B cell (primary cell): ENCODE measurements at regions not wholly inside any gene's neighbourhood (a gene's known extent, or its start where the extent isn't known, plus 50 kb on each side); places are given as distances from the start of the nearest gene placed in this dataset.

Source experiments
- ATAC-seq: fragments of 200-7000 bp; cut with Tn5 transposase; one replicate; pipeline ENCODE4 v1.10.0; 2021; ENCODE audit warnings: low read depth, mild to moderate bottlenecking, moderate number of reproducible peaks, moderate library complexity
- CTCF ChIA-PET: fragments of 350-600 bp; sonication (Branson Sonifier 250); formaldehyde crosslinking; loops from one replicate; lab custom pipeline; 2021; ENCODE audit warnings: antibody characterized with exemption, inconsistent platforms; lab: Charles Lee
- POLR2A ChIA-PET: fragments of 350-600 bp; sonication (Branson Sonifier 250); formaldehyde crosslinking; loops from one replicate; lab custom pipeline; 2021; ENCODE audit warnings: antibody characterized with exemption; lab: Charles Lee
- DNase-seq: peaks from one replicate; pipeline ENCODE4 v3.0.0; 2013
- H2AFZ ChIP-seq: 2 replicates; pipeline ENCODE4 v1.6.1; 2012; ENCODE audit warnings: mild to moderate bottlenecking, low read depth, low read length; ENCODE audit not compliant: insufficient read depth, poor library complexity, severe bottlenecking
- H3K27ac ChIP-seq, 2 donors: 1 replicate in 1 of 2; 2 replicates in 1 of 2; pipeline ENCODE4 v1.5.1; 2012 to 2013; ENCODE audit warnings: low read length in 2 of 2, mild to moderate bottlenecking in 2 of 2, moderate library complexity in 1 of 2
- H3K27me3 ChIP-seq, 4 experiments: fragments of 200-600 bp in 1 of 4; sonication (generic) in 1 of 4; replicated peaks in 1 of 4; 1 replicate in 2 of 4; 2 replicates in 2 of 4; pipeline versions ENCODE4 v1.6.1 to v1.7.0; 2013 to 2016; ENCODE audit warnings: low read length in 3 of 4, mild to moderate bottlenecking in 2 of 4, mixed read lengths in 1 of 4, moderate library complexity in 1 of 4; ENCODE audit not compliant: insufficient read depth in 4 of 4, control insufficient read depth in 3 of 4; ENCODE audit errors: control extremely low read depth in 1 of 4
- H3K36me3 ChIP-seq, 2 experiments: replicated peaks in 1 of 2; 1 replicate in 1 of 2; 2 replicates in 1 of 2; pipeline versions ENCODE4 v1.6.1 to v1.7.1; 2013; ENCODE audit warnings: low read length in 1 of 2; ENCODE audit not compliant: insufficient read depth in 2 of 2, control insufficient read depth in 1 of 2; ENCODE audit errors: control extremely low read depth in 1 of 2, extremely low read depth in 1 of 2
- H3K4me1 ChIP-seq, 2 donors: fragments of 200-600 bp in 1 of 2; sonication (generic) in 1 of 2; 1 replicate in 1 of 2; 2 replicates in 1 of 2; pipeline versions ENCODE4 v1.5.1 to v1.6.1; 2013 to 2017; ENCODE audit warnings: low read length in 2 of 2; ENCODE audit not compliant: control insufficient read depth in 2 of 2, insufficient read depth in 2 of 2
- H3K4me2 ChIP-seq: replicated peaks from 2 replicates; pipeline ENCODE3; 2012; ENCODE audit warnings: mild to moderate bottlenecking, low read depth, low read length; ENCODE audit not compliant: poor library complexity, severe bottlenecking
- H3K4me3 ChIP-seq, 5 experiments: fragments of 200-600 bp in 1 of 5; sonication (generic) in 1 of 5; 1 replicate in 3 of 5; 2 replicates in 2 of 5; pipeline versions ENCODE4 v1.5.1 to v1.7.0; 2011 to 2016; ENCODE audit warnings: low read length in 4 of 5, mild to moderate bottlenecking in 4 of 5, low read depth in 2 of 5, control low read depth in 1 of 5, moderate library complexity in 1 of 5; ENCODE audit not compliant: insufficient read depth in 1 of 5; ENCODE audit errors: control extremely low read depth in 1 of 5, extremely low read depth in 1 of 5
- H3K79me2 ChIP-seq: fragments of 200-600 bp; sonication (generic); one replicate; pipeline ENCODE4 v1.6.0; 2016; ENCODE audit warnings: low read length; ENCODE audit not compliant: control insufficient read depth, insufficient read depth
- H3K9ac ChIP-seq: fragments of 200-600 bp; sonication (generic); 2 replicates; pipeline ENCODE4 v1.6.1; 2017; ENCODE audit warnings: mild to moderate bottlenecking, low read length, moderate library complexity
- H3K9me3 ChIP-seq, 3 donors: one replicate each; pipeline versions ENCODE4 v1.6.1 to v1.7.1; 2013; ENCODE audit warnings: low read length in 2 of 3; ENCODE audit not compliant: control insufficient read depth in 2 of 3, insufficient read depth in 1 of 3; ENCODE audit errors: control extremely low read depth in 1 of 3
- H4K20me1 ChIP-seq: 2 replicates; pipeline ENCODE4 v1.6.0; 2012; ENCODE audit warnings: mild to moderate bottlenecking, low read length; ENCODE audit not compliant: insufficient read depth, control insufficient read depth, poor library complexity, severe bottlenecking
- H3K27ac Mint-ChIP-seq: one replicate; pipeline ENCODE4 v1.8.0; 2021; ENCODE audit warnings: mixed read lengths
- H3K27me3 Mint-ChIP-seq: one replicate; pipeline ENCODE4 v1.8.0; 2021; ENCODE audit warnings: mixed read lengths
- H3K4me1 Mint-ChIP-seq: one replicate; pipeline ENCODE4 v1.8.0; 2021; ENCODE audit warnings: mixed read lengths
- H3K4me3 Mint-ChIP-seq: one replicate; pipeline ENCODE4 v1.8.0; 2021; ENCODE audit warnings: mixed read lengths
- H3K9me3 Mint-ChIP-seq: one replicate; pipeline ENCODE4 v1.8.0; 2022; ENCODE audit warnings: mixed read lengths; ENCODE audit not compliant: insufficient read depth
- EZH2 ChIP-seq: IDR thresholded peaks from 2 replicates; pipeline ENCODE4 v1.6.1; 2012; ENCODE audit warnings: borderline replicate concordance, low read depth, mild to moderate bottlenecking, moderate library complexity, low read length; ENCODE audit not compliant: insufficient read depth, poor library complexity, severe bottlenecking
- WGBS: methylation state at CpG from one replicate; pipeline ENCODE4 v1.1.5; 2013; ENCODE audit warnings: missing lambda C conversion rate; ENCODE audit not compliant: insufficient coverage; 5-methylcytosine and 5-hydroxymethylcytosine counted together
- intact Hi-C: fragments of 100-400 bp; cut with micrococcal nuclease; formaldehyde crosslinking; loops from one replicate; pipeline ENCODE4 v1.10.0; 2022
- TF ChIP-seq, protein P1 (sequence below): fragments of 200-600 bp; IDR thresholded peaks from one replicate; pipeline ENCODE4 v1.8.0; 2022; ENCODE audit warnings: antibody characterized with exemption, mild to moderate bottlenecking

DNA sequence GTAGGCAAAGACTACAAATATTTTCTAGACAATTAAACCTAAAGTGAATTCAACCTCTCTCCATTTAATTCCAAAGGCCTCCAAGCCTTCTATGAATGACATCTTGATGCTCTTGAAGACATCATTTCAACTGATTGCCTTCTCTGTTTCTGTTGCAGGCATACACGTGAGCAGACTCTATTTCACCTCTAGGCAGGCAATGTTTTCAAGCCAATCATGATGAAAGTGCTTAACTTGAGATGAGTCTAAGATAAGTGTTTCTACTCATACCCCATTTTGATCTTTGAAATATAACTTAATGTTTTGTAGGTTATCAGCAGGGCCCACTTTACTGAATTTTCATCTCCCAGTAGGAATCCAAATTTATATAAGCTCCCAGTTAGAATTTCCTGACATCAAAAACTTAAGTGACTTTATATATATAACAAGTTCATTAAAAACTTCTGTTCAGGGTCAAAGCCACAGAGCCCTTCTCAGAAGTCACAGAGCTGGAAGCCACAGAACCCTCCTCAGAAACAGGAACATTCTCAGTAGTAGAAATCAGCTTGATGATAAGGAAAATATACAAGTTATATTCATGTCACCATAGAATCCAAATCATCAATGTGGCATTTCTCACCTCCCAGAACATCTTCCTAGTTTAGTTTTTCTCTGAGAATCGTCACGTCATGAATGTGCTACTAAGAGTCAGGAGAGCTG, 108.5 kb downstream of the PHLDA1 start:
- H3K27me3 ChIP-seq = peaks cover 0 to 3% (median 0%) of the 10 kb centered on the region in 4 experiments
- no peaks in the 10 kb centered on the region for H4K20me1 ChIP-seq
- Mint-ChIP-seq H3K27ac (no peak overlapping the region), H3K9me3 (peaks cover 10% of the 10 kb centered on the region), H3K4me1 (peaks cover 5% of the 10 kb centered on the region), H3K27me3 (no peaks in the 10 kb centered on the region), H3K4me3 (no peak overlapping the region)
- ATAC-seq = no peak
- no peak for DNase-seq
- H3K4me2 ChIP-seq = no peak overlapping the region
- peaks cover 7 to 22% (median 12%) of the 10 kb centered on the region in 3 donors for H3K9me3 ChIP-seq
- no peak overlapping the region for H3K4me3 ChIP-seq
- ChIA-PET POLR2A (no interaction called here), CTCF (no interaction called here)
- H3K9ac ChIP-seq = no peak overlapping the region
- intact Hi-C loops = no loop called here
- no peaks in the 10 kb centered on the region for H3K36me3 ChIP-seq
- 96% methylated on average over 2 of the region's 3 CpGs for WGBS
- no peaks in the 10 kb centered on the region for H3K79me2 ChIP-seq
- no peak overlapping the region for H2AFZ ChIP-seq
- no peak overlapping the region for H3K27ac ChIP-seq
- no peaks in the 10 kb centered on the region for H3K4me1 ChIP-seq
- TF ChIP-seq, protein P1, sequence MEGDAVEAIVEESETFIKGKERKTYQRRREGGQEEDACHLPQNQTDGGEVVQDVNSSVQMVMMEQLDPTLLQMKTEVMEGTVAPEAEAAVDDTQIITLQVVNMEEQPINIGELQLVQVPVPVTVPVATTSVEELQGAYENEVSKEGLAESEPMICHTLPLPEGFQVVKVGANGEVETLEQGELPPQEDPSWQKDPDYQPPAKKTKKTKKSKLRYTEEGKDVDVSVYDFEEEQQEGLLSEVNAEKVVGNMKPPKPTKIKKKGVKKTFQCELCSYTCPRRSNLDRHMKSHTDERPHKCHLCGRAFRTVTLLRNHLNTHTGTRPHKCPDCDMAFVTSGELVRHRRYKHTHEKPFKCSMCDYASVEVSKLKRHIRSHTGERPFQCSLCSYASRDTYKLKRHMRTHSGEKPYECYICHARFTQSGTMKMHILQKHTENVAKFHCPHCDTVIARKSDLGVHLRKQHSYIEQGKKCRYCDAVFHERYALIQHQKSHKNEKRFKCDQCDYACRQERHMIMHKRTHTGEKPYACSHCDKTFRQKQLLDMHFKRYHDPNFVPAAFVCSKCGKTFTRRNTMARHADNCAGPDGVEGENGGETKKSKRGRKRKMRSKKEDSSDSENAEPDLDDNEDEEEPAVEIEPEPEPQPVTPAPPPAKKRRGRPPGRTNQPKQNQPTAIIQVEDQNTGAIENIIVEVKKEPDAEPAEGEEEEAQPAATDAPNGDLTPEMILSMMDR = no peak
- TF ChIP-seq EZH2 = no peak

DNA sequence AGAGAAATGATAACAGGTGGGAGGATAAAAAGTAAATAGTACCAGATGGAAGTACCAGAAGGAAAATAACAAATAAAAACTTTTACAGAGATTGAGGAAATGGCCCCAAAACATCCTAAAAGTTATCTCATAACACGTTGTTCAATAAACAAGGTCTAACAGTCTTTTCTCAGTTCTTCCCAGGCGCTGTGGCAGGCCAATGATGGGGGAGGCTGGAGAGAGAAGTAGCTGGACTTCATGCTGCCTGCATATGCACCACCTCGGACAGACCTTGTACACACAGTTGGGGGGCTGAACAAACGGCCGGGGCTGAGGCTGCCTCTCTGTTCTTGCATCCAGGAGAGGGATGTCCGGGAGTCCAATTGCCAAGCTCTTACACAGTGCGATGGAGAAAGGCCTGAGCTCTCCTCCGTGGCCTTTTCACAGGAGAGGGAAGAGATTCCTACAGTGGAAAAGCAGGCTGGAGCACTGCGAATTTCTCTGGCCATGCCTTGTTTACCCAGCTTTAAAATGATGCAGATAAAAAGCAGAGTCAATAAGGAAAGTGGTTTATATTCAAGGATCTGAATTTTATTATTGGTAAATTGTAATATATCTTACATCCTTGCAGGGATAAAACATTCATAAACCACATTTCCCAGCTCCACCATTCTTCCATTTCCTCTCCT, 109.8 kb downstream of the PHLDA1 start:
- H3K27ac Mint-ChIP-seq = no peak overlapping the region
- no peak overlapping the region for H3K4me3 Mint-ChIP-seq
- H3K9me3 Mint-ChIP-seq = peaks cover 10% of the 10 kb centered on the region
- Histone ChIP-seq H2AFZ (no peak overlapping the region), H3K27ac (no peak overlapping the region), H3K79me2 (no peaks in the 10 kb centered on the region), H3K27me3 (peaks cover 0 to 3% (median 0%) of the 10 kb centered on the region in 4 experiments), H3K4me1 (peaks cover 9 to 11% of the 10 kb centered on the region in 2 donors), H3K4me2 (no peak overlapping the region), H3K9ac (no peak overlapping the region), H4K20me1 (no peaks in the 10 kb centered on the region), H3K9me3 (peaks cover 7 to 22% (median 11%) of the 10 kb centered on the region in 3 donors), H3K4me3 (no peak overlapping the region), H3K36me3 (no peaks in the 10 kb centered on the region)
- 94% methylated on average over 6 of the region's 9 CpGs for WGBS
- ATAC-seq = no peak
- H3K4me1 Mint-ChIP-seq = peaks cover 15% of the 10 kb centered on the region
- H3K27me3 Mint-ChIP-seq = no peaks in the 10 kb centered on the region
- TF ChIP-seq EZH2 = no peak
- TF ChIP-seq, protein P1 = no peak
- no peak for DNase-seq
- ChIA-PET CTCF (no interaction called here), POLR2A (no interaction called here)
- intact Hi-C loops = no loop called here
